GM18511 (cell line): ENCODE measurements at regions not wholly inside any gene's neighbourhood (a gene's known extent, or its start where the extent isn't known, plus 50 kb on each side); places are given as distances from the start of the nearest gene placed in this dataset.
"Not testable (repeated sequence)": the region's sequence is repeated elsewhere in the genome, so short reads cannot be mapped to it uniquely, and the experiment has no call there.

Experiments
- ATAC-seq: cut with Tn5 transposase; IDR thresholded peaks from one replicate; pipeline ENCODE4 v1.9.1; 2021; ENCODE audit warnings: mild to moderate bottlenecking, moderate library complexity; ENCODE audit not compliant: unreplicated experiment

GRCh38 chr12:30166006-30166795 is 382.5 kb upstream of the TMTC1 start:
- ATAC-seq: no peak

- no peak for ATAC-seq
Observed at GRCh38 chr12:30164382-30165318, 380.9 kb upstream of the TMTC1 start.

DNA sequence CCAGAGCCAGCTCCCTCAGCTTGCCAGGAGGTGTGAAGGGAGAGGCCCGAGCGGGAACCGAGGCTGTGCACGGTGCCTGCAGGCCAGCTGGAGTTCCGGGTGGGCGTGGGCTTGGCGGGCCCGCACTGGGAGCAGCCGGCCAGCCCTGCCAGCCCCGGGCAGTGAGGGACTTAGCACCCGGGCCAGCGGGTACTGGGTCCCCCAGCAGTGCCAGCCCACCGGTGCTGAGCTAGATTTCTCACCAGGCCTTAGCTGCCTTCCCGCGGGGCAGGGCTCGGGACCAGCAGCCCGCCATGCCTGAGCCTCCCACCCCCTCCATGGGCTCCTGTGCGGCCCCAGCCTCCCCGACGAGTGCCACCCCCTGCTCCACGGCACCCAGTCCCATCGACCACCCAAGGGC is 373.1 kb upstream of the TMTC1 start:
- ATAC-seq: not testable (repeated sequence)

GRCh38 chr12:30155001-30155730 is 371.4 kb upstream of the TMTC1 start:
- ATAC-seq: no peak

DNA sequence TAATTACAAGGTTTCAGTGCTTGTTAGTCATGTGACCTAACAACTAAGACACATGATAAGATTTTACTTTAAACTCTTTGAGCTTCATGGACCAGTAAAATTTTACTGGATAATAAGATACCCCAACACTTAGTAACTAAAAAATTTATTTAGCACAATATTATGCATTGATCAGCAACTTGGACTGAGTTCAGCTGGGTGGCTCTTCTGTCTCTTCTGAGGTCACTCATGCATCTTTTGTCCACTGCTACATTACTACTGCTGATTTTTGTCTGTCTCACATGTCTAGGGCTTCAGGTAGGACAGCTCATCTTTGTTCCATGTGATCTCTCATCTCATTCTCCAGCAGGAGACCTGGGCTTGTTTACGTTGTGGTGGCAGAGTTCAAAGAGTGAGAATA is 370.2 kb upstream of the TMTC1 start:
- ATAC-seq: no peak

DNA sequence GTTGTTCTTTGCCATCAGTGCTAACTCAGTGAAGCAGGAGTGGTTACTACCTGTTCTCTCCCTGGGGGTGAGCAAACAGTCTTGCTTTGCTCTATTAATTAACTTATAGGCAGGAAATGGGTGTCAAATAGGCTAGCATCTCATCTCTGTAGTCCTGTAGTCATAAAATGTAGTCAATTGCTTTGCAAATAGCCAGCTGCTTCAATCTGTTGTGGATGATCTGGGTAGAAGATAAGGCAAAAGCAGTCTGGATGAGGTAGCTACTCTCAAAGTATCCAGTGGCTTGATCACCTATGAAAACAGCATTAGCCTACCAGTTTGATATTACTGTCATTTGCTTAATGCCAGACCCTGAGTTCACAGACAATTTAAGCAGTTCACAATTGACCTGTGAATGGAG is 369.0 kb upstream of the TMTC1 start:
- ATAC-seq: no peak

GRCh38 chr12:30151831-30152230 is 368.1 kb upstream of the TMTC1 start:
- ATAC-seq: no peak

DNA sequence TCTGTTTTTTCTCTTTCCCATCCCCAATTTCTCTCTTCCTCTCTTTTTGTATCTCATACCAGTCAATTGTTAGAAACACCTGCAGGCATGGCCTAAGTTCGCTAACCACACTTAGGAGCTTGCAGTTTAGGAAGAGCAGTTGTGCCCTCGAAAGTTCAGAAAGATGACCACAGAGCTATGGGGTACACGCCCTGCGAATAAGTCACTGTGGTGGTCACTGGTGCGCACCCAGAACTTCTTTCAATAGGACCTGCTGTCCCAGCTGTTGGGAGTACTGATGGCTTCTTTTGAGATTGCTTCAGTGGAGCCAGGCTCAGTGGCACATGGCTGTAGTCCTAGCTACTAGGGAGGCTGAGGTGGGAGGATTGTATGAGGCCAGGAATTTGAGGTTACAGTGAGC is 362.8 kb upstream of the TMTC1 start:
- ATAC-seq: no peak

- no peak for ATAC-seq
Observed at GRCh38 chr12:30145684-30146032, 361.9 kb upstream of the TMTC1 start.

DNA sequence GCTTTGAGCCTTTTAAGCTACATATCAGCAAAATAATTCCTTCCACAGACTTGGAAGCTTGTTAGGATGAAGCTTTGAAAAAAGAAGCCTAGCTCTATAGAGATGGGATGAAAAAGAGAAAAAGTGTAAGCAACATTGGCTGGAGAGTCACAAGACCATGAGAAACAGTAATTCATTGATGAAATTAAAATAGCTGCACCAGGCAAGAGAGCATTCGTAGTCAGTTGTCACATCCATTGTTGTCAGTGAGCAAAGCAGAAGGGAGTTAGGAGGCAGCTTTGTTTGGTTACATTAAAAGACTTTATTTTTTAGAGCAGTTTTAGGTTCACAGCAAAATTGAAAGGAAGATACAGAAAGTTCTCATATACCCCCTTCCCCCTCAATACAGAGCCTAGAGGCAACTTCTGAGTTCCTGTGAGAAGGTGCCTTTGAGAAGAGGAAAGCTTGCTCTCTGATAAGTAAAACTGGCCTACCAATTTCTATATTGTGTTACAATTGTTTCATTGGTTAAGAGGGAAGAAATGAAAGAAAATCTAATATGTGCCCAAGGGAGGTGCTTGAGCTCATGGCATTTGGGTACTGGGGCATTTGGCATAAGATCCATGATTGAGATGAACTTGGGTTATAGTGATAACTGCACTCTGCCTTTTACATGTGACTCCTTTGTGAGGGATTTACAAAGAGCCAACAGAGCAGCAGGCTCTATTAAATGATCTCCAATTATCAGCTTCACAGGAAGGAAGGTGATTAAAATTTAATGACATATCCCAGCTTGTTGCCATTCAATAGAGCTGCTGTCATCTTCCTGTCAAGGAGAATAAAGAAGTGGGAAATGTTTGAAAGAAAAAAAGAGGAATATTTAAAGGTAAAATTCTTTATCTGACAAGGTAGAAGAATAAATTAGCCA is 361.3 kb upstream of the TMTC1 start:
- no peak for ATAC-seq

- no peak for ATAC-seq
Observed at GRCh38 chr12:30142301-30142700, 358.6 kb upstream of the TMTC1 start.

DNA sequence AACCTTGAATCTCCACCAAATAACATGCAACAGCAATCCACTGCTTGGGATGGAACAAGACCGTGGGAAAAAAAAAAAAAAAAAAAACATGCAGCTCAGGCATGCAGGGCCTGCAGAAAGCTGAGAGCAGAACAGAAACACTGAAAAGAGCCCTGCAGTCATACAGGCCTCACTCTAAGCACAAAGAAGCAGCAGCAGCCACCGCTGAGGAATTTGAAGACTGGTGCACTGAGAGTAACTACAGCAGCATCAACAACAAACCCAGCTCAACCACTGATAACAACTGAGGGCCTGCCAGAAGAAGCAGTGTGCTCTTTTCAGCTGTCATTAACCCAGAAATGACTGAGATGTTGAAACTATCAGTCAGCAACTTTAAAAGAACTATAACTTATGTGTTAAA is 354.7 kb upstream of the TMTC1 start:
- no peak for ATAC-seq

GRCh38 chr12:30136696-30137095 is 353.0 kb upstream of the TMTC1 start:
- ATAC-seq: no peak

DNA sequence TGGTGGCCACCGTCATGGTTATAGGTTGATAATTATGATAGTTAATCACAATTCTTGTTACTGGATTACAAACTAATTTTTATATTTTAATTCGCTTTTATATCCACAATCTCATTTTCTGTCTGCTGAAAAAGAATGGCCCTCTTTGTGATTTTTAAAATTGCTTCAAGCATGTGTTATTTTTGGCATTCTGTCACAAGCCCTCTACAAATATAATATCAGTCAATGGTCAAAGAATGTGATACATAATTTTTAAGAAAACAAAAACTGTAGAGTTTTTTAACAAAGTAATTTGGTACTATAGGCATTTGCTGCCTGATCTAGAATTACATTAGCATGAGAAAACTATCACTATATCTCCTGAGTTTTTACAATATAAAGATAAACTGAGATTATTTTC is 352.0 kb upstream of the TMTC1 start:
- ATAC-seq: no peak

GRCh38 chr12:30134229-30134628 is 350.5 kb upstream of the TMTC1 start:
- ATAC-seq: peak; percentile 55

- ATAC-seq: no peak
Observed at GRCh38 chr12:30126944-30127343, 343.2 kb upstream of the TMTC1 start.

- no peak for ATAC-seq
Observed at GRCh38 chr12:30120522-30120921, 336.8 kb upstream of the TMTC1 start.

GRCh38 chr12:30117483-30117882 is 333.7 kb upstream of the TMTC1 start:
- no peak for ATAC-seq

- no peak for ATAC-seq
Observed at GRCh38 chr12:30111719-30112118, 328.0 kb upstream of the TMTC1 start.

GRCh38 chr12:30110958-30111586 is 327.3 kb upstream of the TMTC1 start:
- no peak for ATAC-seq
